Stomach smooth muscle (tissue), 2 donors: ENCODE measurements at regions not wholly inside any gene's neighbourhood (a gene's known extent, or its start where the extent isn't known, plus 50 kb on each side); places are given as distances from the start of the nearest gene placed in this dataset.
"Not testable (repeated sequence)": the region's sequence is repeated elsewhere in the genome, so short reads cannot be mapped to it uniquely, and the experiment has no call there.

ENCODE experiments used
- H3K27ac ChIP-seq: one replicate; pipeline ENCODE4 v1.7.0; 2013; ENCODE audit warnings: mild to moderate bottlenecking, low read length, inconsistent platforms
- H3K27me3 ChIP-seq, 2 donors: one replicate each; pipeline ENCODE4 v1.7.0; 2013; ENCODE audit warnings: low read length in 2 of 2; ENCODE audit not compliant: insufficient read depth in 2 of 2, control insufficient read depth in 1 of 2
- H3K36me3 ChIP-seq, 2 donors: one replicate each; pipeline ENCODE4 v1.7.0; 2013; ENCODE audit warnings: low read length in 2 of 2; ENCODE audit not compliant: control insufficient read depth in 2 of 2, insufficient read depth in 2 of 2
- H3K4me1 ChIP-seq: one replicate; pipeline ENCODE4 v1.7.0; 2013; ENCODE audit warnings: low read length; ENCODE audit not compliant: control insufficient read depth, insufficient read depth
- H3K4me3 ChIP-seq, 2 donors: one replicate each; pipeline ENCODE4 v1.7.0; 2013; ENCODE audit warnings: low read length in 2 of 2
- H3K9ac ChIP-seq, 2 donors: one replicate each; pipeline ENCODE4 v1.7.0; 2013; ENCODE audit warnings: low read length in 2 of 2, mild to moderate bottlenecking in 1 of 2
- H3K9me3 ChIP-seq, 2 donors: one replicate each; pipeline ENCODE4 v1.7.0; 2013; ENCODE audit warnings: low read length in 2 of 2; ENCODE audit not compliant: control insufficient read depth in 2 of 2
- donor health status: healthy.
- donor health status: Pancreatic carcinoma.

DNA sequence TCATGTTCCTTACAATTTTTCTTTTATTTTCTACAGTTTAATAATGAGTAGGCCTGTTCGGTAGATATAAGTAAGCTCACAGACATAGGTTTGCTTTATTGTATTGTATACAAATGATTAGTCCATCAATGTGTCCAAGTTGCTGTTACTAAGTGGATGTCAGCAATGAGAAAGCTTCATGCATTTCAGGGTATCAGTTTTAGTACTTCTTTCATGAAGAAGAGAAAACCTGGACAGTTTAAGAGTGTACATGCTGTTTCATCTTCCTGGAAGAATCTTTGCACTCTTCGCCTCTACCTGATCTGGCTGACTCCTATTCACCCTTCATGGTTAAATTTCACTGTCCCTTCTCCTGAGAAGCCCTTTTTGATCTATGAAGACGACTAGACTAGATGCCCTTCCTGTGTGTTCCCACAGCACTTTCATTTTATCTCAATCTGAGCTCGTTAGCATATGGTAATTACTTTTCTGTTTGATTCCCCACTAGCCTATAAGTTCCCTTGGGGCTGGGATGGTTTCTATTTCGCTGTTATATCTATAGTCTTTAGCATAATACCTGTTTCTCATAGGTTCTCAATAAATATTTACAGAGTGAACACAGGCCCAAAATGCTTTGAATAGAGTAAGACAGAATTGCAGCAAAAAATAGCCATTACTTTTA lies 70.7 kb downstream of the CETN3 start:
- Histone ChIP-seq H3K4me1 (no peaks in the 10 kb centered on the region), H3K27me3 (no peaks in the 10 kb centered on the region), H3K27ac (no peak overlapping the region), H3K9me3 (no peaks in the 10 kb centered on the region), H3K36me3 (no peaks in the 10 kb centered on the region), H3K4me3 (no peak overlapping the region), H3K9ac (no peak overlapping the region)

DNA sequence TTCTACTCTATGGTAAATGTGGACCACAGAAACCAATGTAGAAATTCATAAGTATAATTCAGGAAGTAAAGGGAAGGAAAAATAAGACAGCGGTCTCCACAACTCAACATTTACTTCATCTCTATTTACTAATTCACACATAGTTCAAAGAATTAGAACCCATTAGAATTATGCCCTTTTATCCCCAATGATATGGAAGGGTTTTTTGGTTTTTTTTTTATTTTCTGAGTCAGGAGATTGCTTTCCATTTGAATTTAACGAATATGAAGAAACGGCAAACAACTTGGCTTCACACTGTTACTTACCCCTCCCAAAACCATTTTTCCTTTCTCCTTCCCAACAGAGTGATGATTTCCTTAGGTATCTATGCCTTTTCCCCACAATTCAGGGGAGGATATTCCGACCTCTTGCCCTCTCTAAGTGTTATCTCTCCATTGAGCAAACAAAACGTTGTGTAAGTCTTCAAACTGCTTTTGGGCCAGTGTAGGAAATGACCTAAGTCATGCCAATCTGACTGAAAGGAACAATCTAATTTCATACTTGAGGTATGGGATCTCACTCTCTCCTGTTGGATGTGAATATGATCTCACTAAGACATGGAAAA lies 72.0 kb downstream of the CETN3 start:
- no peaks in the 10 kb centered on the region for H3K9me3 ChIP-seq
- H3K4me1 ChIP-seq = no peaks in the 10 kb centered on the region
- H3K4me3 ChIP-seq = no peak overlapping the region
- no peaks in the 10 kb centered on the region for H3K27me3 ChIP-seq
- H3K9ac ChIP-seq = no peak overlapping the region
- no peaks in the 10 kb centered on the region for H3K36me3 ChIP-seq
- H3K27ac ChIP-seq = no peak overlapping the region

DNA sequence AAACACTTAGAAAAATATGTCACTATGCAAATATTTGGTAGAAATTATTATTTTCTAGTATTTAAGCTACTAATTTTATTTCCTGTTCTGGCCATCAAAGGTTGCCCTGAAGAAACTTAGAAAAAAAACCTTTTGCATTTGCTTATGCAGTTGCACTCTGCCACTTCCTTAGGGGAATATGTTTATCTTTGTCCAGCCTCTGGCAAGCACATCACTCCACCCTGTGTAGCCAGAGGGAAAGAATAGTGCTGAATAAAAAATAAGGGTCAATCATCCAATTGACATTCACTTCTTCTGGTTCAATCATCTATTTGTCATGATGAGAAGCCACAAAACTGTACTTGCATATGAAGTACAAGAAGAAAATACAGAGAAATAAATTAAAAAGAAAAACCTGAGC lies 72.8 kb downstream of the CETN3 start:
- H3K4me3 ChIP-seq = no peak overlapping the region
- no peaks in the 10 kb centered on the region for H3K4me1 ChIP-seq
- H3K36me3 ChIP-seq = no peaks in the 10 kb centered on the region
- no peak overlapping the region for H3K27ac ChIP-seq
- H3K9ac ChIP-seq = no peak overlapping the region
- H3K27me3 ChIP-seq = no peaks in the 10 kb centered on the region
- no peaks in the 10 kb centered on the region for H3K9me3 ChIP-seq

DNA sequence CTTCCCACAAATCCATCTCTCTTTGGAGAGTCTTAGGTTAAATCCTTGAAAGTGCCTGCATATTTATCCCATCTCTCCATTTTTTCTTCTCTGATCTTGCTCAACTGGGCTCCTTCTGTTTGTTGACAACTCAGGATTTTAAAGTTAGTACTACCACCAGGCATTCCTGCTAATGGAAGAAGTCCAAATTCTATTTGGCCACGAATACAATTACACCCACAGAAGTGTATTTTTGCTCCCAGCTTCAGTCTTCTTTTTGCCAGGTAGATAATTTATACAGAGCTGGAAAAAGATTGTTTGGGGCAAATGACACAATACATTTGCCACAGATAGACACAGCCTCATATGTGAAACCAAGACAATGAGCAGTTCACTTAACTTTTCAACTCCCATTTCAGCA lies 74.8 kb downstream of the CETN3 start:
- H3K36me3 ChIP-seq = no peaks in the 10 kb centered on the region
- H3K9me3 ChIP-seq = no peaks in the 10 kb centered on the region
- no peaks in the 10 kb centered on the region for H3K4me1 ChIP-seq
- no peak overlapping the region for H3K27ac ChIP-seq
- no peak overlapping the region for H3K9ac ChIP-seq
- H3K4me3 ChIP-seq = no peak overlapping the region
- H3K27me3 ChIP-seq = no peaks in the 10 kb centered on the region

DNA sequence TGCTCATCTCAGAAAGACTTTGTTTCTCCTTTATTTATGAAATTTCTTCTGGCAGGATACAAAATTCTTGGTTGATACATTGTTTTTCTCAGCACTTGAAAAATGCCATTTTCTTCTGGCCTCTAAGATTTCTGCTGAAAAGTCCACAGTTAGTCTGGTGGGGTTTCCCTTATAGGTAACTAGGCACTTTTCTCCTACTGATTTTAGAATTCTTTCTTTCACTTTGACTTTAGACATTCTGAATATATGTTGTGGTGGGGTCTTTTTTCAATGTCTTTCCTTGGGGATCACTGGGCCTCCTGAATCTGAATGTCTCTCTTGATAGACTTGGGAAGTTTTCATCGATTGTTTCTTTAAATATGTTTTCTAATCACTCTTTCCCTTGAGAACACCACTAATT lies 79.6 kb downstream of the CETN3 start:
- Histone ChIP-seq H3K9ac (no peak overlapping the region), H3K36me3 (no peaks in the 10 kb centered on the region), H3K27me3 (no peaks in the 10 kb centered on the region), H3K4me3 (no peak overlapping the region), H3K9me3 (no peaks in the 10 kb centered on the region), H3K4me1 (no peaks in the 10 kb centered on the region), H3K27ac (no peak overlapping the region)

DNA sequence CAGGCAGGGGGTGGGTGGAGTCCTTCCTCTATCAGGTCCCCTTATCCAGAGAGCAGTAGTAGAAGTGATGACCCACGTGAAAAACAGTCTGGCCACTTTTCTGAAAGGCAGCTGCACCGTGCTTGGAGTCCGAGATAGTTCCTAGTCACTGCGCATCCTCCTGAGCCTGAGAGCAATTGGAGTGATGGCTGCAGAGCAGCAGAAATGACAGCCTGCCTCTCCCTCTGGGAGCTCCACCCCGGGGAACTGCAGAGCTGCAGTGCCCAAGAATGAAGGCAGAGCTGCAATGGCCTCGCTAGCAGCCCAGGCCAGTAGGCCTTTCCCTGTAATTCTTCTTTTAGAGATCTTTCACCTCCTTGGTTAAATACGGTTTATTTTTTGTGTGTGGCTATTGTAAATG lies 82.6 kb downstream of the CETN3 start:
- Histone ChIP-seq H3K27ac (no peak overlapping the region), H3K9ac (no peak overlapping the region), H3K36me3 (no peaks in the 10 kb centered on the region), H3K4me1 (no peaks in the 10 kb centered on the region), H3K9me3 (no peaks in the 10 kb centered on the region), H3K4me3 (no peak overlapping the region), H3K27me3 (no peaks in the 10 kb centered on the region)

DNA sequence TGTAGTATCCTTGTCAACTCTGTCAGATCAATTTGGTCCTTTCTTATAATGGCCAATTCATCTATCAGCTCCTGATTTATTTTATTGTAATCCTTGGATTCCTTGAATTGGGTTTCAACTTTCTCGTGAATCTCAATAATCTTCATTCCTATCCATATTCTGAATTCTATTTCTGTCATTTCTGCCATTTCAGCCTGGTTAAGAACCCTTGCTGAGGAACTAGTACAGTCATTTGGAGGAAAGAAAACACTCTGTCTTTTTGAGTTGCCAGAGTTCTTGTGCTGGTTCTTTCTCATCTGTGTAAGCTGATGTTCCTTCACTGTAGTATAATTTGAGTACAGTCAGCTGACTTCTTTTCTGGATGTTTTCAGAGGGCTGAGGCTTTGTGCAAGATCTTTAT lies 84.5 kb downstream of the CETN3 start:
- H3K27ac ChIP-seq = no peak overlapping the region
- H3K27me3 ChIP-seq = no peaks in the 10 kb centered on the region
- no peaks in the 10 kb centered on the region for H3K4me1 ChIP-seq
- H3K36me3 ChIP-seq = no peaks in the 10 kb centered on the region
- H3K9ac ChIP-seq = no peak overlapping the region
- no peak overlapping the region for H3K4me3 ChIP-seq
- peaks cover 0 to 4% of the 10 kb centered on the region in 2 donors for H3K9me3 ChIP-seq

DNA sequence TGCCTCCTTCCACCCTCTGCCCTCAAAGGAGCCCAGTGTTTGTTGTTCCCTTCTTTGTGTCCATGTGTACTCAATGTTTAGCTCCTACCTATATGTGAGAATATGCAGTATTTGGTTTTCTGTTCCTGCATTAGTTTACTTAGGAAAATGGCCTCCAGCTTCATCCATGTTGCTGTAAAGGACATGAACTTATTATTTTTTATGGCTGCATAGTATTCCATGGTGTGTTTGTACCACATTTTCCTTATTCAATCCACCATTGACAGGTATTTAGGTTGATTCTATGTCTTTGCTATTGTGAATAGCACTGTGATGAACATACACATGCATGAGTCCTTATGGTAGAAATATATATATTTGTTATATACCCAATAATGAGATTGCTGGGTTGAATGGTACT lies 89.2 kb downstream of the CETN3 start:
- not testable (repeated sequence) for H3K9ac ChIP-seq, H3K27ac ChIP-seq, H3K9me3 ChIP-seq, H3K4me1 ChIP-seq, H3K36me3 ChIP-seq, H3K27me3 ChIP-seq, H3K4me3 ChIP-seq

DNA sequence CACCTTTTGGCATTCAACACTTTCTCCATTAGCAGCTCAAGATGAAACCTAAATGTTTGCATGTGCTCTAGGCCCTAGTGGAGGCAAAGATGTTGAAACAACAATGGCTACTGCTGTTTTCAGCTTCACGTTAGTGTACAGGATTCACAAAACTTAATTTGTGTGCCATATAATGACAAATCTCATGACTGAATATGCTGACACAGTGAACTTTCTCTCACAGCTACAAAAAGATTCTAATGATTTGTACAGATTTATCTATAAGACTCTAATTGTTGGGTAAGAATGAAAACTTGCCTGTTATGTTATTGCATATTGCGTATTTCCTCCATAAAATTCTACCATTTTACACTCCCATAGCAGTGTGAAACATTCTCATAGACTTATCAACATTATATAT lies 97.5 kb downstream of the CETN3 start:
- Histone ChIP-seq H3K27ac (no peak overlapping the region), H3K9me3 (no peaks in the 10 kb centered on the region), H3K27me3 (no peaks in the 10 kb centered on the region)

DNA sequence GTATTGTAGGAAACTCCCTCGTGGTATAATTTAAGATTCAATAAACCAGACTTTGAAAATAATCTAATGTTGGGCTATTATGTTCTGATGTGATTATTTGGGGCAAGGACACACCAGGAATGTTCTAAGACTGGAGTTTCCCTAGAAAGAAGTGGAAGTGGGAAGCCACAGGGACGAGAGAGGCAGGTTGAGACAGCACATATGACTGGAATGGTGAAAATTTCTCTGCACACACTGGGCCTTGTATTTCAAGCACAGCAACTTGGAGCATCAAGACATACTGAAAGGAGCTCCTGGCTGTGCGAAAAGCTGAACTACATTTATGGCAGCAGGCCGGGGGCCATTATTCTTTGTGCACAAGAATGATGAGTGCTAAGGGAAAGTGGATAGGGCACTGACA lies 98.2 kb downstream of the CETN3 start:
- Histone ChIP-seq H3K36me3 (no peaks in the 10 kb centered on the region), H3K9me3 (no peaks in the 10 kb centered on the region), H3K27me3 (no peaks in the 10 kb centered on the region), H3K27ac (no peak overlapping the region), H3K9ac (no peak overlapping the region), H3K4me3 (no peak overlapping the region), H3K4me1 (no peaks in the 10 kb centered on the region)

More for the DNA sequence above, 97.5 kb downstream of the CETN3 start:
- Histone ChIP-seq H3K36me3 (no peaks in the 10 kb centered on the region), H3K9ac (no peak overlapping the region), H3K4me3 (no peak overlapping the region), H3K4me1 (no peaks in the 10 kb centered on the region)

DNA sequence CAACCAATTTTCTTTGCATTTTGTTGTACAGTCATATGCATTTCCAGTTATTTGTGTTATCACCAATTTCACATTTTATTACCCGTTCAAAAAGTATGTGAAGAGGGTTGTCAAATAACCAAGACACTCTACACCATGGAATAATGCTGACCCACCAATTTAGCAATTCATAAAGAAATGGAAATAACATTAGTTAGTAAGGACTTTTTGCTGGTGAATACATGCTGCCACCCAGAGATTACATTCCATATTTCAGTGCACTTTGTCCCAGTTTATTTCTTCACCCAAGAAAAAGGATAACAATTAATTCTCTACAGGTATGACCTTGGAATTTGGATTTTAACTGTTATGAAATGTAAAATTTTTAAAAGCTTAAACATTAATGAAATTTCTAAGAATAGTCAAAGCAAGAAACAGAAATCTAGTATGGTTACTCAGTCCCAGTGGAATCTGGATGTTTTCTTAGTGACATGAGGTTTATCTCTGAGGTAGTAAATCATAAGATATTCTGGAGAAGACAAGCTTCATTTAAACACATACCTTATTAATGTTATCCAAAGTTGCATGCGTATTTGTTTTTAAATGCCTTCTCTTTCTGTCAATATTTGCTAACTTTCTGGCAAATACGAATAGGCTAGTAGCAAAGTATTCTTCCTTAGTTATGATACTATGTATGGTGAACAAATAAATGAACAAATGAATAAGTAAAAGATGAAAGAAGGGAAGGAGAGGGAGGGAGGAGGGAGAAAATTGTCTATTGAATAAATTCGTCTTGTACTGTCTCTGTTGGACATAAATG lies 100.6 kb downstream of the CETN3 start:
- H3K4me3 ChIP-seq = no peak overlapping the region
- no peaks in the 10 kb centered on the region for H3K27me3 ChIP-seq
- H3K4me1 ChIP-seq = peaks cover 5% of the 10 kb centered on the region
- H3K36me3 ChIP-seq = no peaks in the 10 kb centered on the region
- no peak overlapping the region for H3K27ac ChIP-seq
- H3K9ac ChIP-seq = no peak overlapping the region
- no peaks in the 10 kb centered on the region for H3K9me3 ChIP-seq
